Fibroblast of the conjunctiva (primary cell): ENCODE measurements at regions not wholly inside any gene's neighbourhood (a gene's known extent, or its start where the extent isn't known, plus 50 kb on each side); places are given as distances from the start of the nearest gene placed in this dataset.

Experiments
- DNase-seq: peaks from one replicate; pipeline ENCODE4 v3.0.0-alpha.2; 2010; ENCODE audit warnings: low read depth

- DNase-seq: no peak
Observed at GRCh38 chr12:115423546-115423987, 739.6 kb upstream of the TBX3 start.

GRCh38 chr12:115422845-115423545, 739.0 kb upstream of the TBX3 start:
- no peak for DNase-seq

DNA sequence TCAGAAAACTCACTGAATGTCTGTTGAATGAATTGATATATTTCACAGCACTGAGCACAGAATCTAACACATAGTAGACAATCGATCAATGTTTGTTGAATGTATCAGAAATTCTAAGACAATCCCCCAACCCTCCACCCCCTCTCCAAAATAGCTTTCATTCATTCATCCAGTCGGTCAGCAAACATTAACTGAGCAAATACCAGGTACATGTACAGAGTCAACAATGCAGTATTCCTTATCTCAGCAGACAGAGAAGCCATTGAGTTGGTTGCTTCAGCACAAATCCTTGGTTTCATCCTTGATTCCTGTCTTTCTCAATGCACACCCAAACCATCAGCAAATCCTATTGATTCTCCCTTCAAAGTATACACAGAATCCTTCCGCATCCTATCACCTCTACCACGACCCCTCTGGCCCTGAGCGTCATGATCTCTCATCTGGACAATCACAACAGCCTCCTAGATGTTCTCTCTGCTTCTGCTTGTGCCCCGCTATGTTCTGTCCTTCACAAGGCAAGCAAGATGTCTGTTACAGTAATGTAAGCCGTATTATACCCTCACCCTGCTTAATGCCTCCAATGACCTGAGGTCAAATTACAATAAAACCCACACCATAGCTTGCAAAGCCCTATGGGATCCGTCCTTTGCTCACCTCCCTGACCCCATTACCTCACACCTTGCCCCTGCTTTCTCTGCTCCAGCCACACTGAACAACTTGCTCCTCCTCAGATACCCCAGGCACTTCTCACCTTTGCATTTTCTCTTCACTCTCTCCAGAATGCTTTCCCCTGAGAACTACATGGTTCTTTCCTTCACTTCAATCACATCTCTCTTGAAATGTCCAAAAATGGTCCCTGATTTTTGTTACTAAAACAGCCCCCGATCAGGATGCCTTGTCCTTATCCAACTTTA, 738.1 kb upstream of the TBX3 start:
- DNase-seq: no peak

DNA sequence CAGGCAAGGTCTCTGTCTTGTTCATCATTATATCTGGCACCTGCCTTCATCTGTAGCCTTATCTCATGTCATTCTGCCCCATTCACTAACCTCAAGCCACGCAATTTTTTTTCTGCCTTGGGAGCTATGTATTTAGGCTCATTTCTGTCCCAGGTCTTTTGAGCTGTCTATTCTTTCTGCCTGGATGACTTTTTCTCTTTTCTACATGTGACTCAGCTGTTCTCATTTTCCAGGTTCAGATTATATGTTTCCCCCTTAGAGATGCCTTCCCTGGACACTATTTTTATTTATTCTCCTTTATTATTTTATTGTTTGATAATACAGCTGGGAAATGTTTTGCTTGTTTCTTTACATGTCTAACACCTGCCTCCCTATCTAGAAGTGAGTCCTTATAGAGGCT, 737.4 kb upstream of the TBX3 start:
- DNase-seq: no peak

GRCh38 chr12:115419145-115419646, 735.2 kb upstream of the TBX3 start:
- DNase-seq: no peak

DNA sequence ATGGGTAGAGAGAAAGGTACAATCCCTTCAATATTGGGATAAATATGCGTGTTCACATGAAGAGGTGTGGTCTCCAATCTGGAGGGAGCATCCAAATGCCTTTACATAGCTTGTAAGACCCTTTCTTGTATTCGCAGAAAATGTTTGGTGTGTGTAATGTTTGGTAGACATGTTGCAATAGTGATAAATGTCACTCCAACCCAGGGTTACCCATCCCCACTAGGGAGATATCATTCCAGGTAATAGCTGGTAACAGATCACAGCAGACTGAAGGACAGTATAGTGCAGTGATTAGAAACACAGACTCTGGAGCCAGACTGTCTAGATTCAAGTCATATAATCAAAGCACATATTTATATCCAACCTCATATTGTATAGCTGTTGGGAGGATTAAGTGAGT, 733.6 kb upstream of the TBX3 start:
- no peak for DNase-seq

DNA sequence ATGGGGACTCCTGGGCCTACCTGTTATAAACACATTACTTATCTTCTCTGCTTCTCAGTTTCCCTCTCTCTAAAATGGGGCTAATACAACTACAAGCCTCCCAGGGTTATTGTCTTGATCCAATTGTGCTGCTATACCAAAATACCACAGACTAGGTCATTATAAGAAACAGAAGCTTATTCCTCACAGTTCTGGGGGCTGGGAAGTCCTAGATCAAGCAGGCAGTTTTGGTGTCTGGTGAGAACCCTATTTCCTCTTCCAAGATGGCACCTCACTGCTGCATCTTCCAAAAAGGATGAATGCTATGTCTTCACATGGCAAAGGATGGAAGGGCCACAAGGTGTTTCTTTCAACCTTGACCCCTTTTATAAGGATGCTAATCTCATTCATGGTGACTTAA, 732.9 kb upstream of the TBX3 start:
- no peak for DNase-seq

DNA sequence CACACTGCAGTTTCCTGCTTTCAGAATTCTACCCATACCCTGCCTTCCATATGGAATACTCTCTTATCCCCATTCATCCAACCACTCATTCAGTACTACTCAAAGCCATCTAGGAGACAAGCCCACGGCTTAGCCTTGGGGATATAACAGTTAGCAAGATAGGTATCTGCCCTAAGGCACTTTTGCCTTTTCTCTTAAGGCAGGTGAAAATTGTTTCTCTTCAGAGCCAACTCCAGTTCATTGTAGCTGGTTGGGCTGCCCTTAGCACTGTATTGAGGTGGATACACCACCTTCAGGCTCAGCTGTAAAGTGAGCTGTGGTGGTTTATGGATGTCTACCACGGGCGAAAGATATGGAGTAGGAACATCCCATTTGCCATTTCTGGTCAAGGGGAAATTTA, 729.7 kb upstream of the TBX3 start:
- no peak for DNase-seq

GRCh38 chr12:115412831-115413230, 728.9 kb upstream of the TBX3 start:
- no peak for DNase-seq

DNA sequence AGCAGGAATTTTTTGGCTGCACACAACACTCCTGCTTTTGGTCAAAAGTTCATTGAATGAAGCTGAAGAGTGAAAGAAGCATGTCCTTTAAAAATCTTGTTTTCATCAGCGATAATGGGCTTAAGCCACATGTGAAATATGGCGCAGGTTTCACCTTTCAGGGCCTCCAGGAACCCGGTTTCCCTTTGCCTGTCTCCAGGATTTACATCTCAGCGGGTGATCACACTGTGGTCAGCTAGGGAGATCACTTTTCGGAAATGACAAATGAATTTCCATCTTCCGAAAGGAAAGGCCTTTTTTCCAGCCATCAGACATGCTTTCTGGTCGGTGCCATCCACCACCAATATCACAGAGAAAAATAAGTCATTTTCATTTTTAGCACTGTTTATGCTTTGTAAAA, 727.1 kb upstream of the TBX3 start:
- DNase-seq: no peak

GRCh38 chr12:115408642-115409041, 724.7 kb upstream of the TBX3 start:
- DNase-seq: no peak

DNA sequence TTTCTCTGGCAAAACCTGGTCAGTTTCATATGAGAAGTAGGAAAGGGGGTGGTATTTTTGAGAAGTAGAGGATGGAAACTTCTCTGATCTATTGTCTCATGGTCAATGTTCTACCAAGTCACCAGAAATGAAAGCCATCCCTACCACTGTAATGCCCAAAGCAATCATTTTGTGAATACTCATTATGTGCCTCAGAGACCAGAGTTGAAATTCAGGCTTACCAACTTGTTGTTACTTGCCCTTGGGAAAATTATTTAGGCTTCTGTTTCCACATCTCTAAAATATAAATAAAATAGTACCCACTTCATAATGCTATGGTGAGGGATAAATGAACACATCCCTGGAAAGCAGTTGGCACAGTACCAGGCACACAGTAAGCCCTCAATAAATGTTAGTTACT, 723.7 kb upstream of the TBX3 start:
- no peak for DNase-seq

DNA sequence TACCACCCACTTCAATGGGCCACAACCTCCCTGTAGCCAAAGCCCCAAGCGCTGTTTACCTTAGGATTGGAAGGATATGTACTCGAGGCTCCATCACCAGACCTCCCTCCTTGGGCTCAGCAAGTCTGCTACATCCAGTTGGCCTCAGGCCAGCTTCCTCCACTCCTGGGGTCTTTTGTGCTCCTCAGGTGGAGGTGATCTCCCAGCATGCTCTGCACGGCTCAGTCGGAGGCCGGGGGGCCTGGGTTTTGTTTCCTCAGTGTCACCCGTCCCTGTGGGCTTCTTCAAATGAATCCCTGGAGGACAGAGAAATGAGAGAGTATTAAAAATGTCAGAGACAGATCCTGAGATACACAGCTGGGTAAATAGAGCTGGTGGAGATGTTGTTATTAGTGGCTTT, 723.1 kb upstream of the TBX3 start:
- no peak for DNase-seq

- no peak for DNase-seq
Observed at GRCh38 chr12:115405471-115405860, 721.5 kb upstream of the TBX3 start.

DNA sequence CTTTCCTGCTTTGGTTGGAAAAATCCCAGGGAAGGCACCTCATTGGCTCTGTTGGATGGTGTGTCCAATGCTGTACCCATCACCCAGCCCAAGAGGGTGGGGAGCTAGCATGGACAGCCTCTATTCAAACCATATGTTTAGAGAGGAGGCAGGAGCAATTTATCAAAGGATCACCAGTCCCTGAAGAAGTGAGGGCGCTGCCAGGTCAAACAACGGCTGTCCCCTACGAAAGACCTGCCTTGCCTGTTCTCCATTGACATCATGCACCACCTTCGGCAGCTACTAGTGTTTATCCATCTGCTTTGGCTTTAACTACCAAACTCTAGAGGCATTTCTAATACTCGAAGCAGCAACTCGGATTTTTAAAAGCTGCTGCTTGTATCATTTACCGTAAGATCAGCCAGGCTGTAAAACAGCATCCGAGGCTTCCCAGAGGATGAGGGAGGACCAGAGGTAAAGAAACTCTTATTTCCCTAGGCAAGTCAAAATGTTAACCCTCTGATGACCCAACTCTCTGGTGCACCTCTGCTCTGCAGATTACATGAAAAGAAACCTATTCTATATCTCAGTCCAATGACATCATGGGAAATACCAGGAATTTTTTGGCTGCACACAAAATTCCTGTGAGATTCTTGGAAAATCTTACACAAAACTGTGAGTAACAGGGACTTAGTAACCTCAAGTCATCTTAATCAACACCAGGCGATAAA, 720.9 kb upstream of the TBX3 start:
- peak; percentile 47 for DNase-seq

GRCh38 chr12:115403689-115404088, 719.7 kb upstream of the TBX3 start:
- DNase-seq: no peak

- no peak for DNase-seq
Observed at GRCh38 chr12:115403253-115403652, 719.3 kb upstream of the TBX3 start.

GRCh38 chr12:115402443-115403180, 718.6 kb upstream of the TBX3 start:
- no peak for DNase-seq

DNA sequence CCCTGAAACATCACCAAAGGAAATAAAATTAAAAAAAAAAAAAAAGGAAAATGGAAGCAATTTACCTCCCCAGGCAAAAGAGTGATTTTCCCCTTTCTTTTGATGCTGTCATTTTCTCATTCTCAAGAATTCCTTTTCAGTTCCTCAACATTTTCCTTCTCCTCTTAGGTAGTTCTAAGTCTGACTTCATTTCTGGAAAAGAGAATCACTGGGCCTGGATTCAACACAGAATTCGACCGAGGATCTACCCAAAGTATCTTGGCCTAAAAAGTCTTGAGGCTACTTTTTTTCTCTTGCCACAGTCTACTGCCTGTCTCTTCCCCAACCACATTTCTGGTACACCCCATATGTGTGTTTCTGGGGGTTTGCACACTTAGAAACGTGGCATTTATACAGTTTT, 717.8 kb upstream of the TBX3 start:
- DNase-seq: no peak

GRCh38 chr12:115400011-115400410, 716.0 kb upstream of the TBX3 start:
- DNase-seq: no peak

- DNase-seq: no peak
Observed at GRCh38 chr12:115398311-115398781, 714.4 kb upstream of the TBX3 start.

DNA sequence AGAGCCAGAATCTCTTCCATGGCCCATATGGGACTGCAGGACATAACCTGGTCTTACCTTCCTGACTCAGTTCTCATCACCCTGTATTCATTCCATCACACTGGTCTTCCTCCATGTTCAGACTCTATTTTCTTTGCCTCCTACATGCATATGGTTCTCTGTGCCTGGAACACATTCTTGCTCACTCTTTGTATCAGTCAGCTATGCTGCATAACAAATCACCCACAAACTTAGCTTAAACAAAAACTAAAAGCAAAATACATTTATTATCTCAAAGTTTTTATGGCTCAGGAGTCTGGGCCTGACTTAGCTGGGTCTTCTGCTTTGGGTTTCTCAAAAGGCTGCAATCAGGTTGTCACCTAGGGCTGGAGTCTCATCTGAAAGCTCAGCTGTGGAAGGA, 712.6 kb upstream of the TBX3 start:
- DNase-seq: no peak
